ENCODE measurements at regions not wholly inside any gene's neighbourhood (a gene's known extent, or its start where the extent isn't known, plus 50 kb on each side); places are given as distances from the start of the nearest gene placed in this dataset.

- no peak for TF ChIP-seq EZH2 (IDR thresholded peaks at IDR 0.05; ENCODE audit: low read depth, unreplicated experiment)
- TF ChIP-seq CTCF (conservative IDR thresholded peaks at IDR 0.05; ENCODE audit: low read depth in 2 of 2): no peak
- no peak for TF ChIP-seq ZNF114 (CRISPR knock-in tag; IDR thresholded peaks at IDR 0.05)
- no peak for TF ChIP-seq REST (IDR thresholded peaks at IDR 0.05; ENCODE audit: unreplicated experiment)
- no peak for TF ChIP-seq POLR2AphosphoS5 (IDR thresholded peaks at IDR 0.05; ENCODE audit: low read depth)
- no peak for TF ChIP-seq EZH2phosphoT487 (IDR thresholded peaks at IDR 0.05; ENCODE audit: unreplicated experiment)
- TF ChIP-seq STAT1 (IDR thresholded peaks at IDR 0.05; ENCODE audit: unreplicated experiment): no peak
- TF ChIP-seq CREB1 (CRISPR knock-in tag; IDR thresholded peaks at IDR 0.05; ENCODE audit: low read depth): no peak
These were observed 74.1 kb upstream of the NKD1 start for GRCh38 chr16:50474138-50474537.

All from GM23338 (cell line).